GM21529 (cell line): ENCODE measurements at regions not wholly inside any gene's neighbourhood (a gene's known extent, or its start where the extent isn't known, plus 50 kb on each side); places are given as distances from the start of the nearest gene placed in this dataset.

ENCODE experiments used
- ATAC-seq: cut with Tn5 transposase; IDR thresholded peaks from one replicate; pipeline ENCODE4 v1.9.1; 2021; ENCODE audit not compliant: unreplicated experiment

DNA sequence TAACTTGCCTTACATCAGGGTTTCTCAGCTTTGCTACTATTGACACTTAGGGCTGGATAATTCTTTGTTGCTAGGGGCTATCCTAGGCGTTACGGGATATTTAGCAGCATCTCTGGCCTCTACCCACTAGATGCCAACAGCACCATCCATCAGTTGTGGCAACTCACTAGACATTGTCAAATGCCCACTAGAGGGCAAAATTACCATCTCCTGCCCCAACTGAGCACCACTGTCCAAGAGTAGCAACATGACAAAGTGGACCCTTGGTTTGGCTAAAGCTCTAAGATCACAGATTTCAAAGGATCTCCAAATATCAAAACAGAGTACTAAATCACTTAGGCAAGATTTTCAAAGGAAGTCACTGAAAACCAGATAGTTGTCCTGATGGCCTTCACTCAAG is 251.7 kb upstream of the TBX3 start:
- no peak for ATAC-seq

- no peak for ATAC-seq
Observed at GRCh38 chr12:114933428-114934160, 249.6 kb upstream of the TBX3 start.

GRCh38 chr12:114932806-114933205 is 248.8 kb upstream of the TBX3 start:
- no peak for ATAC-seq

DNA sequence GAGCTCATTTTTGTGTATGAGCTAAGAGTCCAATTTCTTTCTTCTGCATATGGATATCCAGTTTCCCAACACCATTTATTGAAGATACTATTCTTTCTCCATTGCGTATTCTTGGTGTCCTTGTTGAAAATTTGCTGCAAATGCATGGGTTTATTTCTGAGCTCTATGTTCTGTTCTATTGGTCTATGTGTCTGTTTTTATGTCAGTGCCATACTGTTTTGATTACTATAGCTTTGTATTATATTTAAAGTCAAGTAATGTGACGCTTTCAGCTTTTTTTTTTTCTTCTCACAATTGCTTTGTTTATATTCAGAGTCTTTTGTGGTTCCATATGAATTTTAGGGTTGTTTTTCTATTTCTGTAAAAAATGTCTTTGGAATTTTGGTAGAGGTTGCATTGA is 247.1 kb upstream of the TBX3 start:
- no peak for ATAC-seq

DNA sequence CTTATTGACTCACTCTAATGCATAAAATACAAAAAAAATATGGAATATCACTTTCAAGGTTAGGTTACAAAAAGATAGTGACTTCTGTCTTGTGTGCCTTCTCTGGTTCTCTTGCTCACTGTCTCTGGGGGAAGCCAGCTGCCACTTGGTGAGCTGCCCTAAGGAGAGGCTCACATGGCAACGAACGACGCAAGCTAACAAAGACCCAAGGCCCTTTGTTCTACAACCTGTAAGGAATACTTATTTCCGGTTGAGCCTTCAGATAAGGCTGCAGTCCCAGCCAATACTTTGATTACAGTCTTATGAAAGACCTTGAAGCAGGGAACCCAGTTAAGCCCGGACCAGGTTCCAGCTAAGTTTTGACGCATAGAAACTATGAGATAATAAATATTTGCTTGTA is 242.4 kb upstream of the TBX3 start:
- no peak for ATAC-seq

GRCh38 chr12:114924946-114925475 is 241.0 kb upstream of the TBX3 start:
- ATAC-seq, result no peak

DNA sequence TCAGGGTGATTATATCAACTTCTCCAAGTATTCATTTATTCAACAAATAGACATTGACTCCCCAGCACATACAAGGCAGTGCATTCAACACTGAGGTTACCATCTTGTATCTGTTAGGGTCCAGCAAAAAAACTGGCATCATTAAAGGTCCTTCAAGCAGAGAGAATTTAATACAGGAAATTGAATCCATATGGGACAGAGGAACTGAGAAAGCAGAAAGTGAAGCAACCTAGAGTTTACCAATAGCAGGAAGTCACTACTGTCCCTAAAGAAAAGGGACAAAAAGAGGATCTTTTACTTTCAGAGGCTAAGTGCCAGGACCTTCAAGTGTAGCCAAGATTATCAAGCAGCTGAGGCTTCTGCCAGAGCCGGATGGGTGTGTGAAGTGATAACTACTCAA is 237.8 kb upstream of the TBX3 start:
- ATAC-seq, result no peak

GRCh38 chr12:114920771-114921554 is 237.0 kb upstream of the TBX3 start:
- no peak for ATAC-seq

DNA sequence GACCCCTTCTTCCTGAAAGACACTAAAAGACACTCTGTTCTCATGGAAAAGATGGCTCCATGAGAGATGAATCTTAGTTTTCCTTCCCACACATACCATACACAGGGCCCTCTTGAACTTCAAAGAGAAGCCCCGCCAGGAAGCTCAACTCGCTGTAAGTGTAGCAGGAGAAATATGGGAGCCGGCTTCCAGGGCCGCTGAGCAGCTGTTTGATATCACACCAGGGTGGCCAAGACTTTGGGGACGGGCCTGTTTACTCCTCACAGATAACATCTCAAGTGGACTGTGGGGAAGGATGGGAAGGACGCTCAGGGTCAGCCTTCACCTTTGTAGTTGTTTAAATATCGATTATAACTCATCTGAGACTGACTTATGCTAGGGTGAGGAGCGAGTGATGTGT is 235.5 kb upstream of the TBX3 start:
- ATAC-seq, result no peak

DNA sequence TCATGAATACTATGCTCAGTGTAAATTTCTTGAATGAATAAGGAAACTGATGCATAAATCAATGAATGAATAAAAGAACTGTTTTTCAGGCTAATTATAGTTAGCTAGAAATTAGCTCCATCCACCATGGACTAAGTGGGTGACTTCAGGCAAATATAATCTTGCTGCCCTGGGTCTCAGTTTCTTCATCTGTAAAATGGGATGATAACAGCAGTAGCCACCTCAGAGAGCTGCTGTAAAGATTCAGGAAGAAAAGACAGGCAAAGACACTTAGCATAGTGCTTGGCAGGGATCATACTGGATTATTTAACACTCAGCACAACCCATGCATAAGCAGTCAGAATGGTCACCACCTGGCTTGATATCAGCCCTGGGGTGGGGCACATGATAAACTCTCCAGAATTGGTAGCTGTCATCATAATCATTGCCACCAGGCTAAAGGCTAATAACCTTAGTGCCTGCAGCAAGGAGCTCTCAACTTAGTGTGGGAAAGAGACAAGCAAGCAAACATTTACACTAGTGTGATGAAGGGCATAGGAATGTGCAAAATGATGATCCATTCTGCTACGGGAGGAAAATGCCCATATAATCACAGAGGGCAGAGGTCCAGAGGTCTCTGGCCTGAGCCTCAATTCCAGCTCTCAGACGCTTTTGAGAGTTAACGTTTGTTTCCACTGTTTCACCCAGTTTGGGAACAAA is 234.7 kb upstream of the TBX3 start:
- no peak for ATAC-seq

GRCh38 chr12:114917953-114918352 is 234.0 kb upstream of the TBX3 start:
- no peak for ATAC-seq

- ATAC-seq, result no peak
Observed at GRCh38 chr12:114917307-114917706, 233.3 kb upstream of the TBX3 start.

GRCh38 chr12:114916541-114916940 is 232.6 kb upstream of the TBX3 start:
- no peak for ATAC-seq

DNA sequence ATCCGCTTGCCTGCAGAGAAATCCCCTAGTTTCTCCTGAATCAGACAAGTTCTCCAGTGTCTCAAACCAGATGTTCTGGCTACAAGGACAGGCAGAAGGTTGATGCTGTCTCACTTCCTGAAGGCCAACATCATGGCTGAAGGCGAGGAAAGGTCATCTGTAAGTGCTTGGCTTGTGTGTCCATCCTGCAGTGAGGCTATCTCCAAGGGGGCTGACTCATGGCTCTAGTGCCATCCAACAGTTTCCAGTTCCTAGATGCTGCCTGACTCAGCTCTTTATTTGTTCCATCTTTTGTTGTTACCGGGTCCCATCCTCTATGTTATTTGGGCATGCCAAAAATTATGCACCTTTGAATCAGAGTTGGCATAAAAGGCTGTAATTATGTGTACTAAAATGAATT is 232.1 kb upstream of the TBX3 start:
- ATAC-seq, result no peak

DNA sequence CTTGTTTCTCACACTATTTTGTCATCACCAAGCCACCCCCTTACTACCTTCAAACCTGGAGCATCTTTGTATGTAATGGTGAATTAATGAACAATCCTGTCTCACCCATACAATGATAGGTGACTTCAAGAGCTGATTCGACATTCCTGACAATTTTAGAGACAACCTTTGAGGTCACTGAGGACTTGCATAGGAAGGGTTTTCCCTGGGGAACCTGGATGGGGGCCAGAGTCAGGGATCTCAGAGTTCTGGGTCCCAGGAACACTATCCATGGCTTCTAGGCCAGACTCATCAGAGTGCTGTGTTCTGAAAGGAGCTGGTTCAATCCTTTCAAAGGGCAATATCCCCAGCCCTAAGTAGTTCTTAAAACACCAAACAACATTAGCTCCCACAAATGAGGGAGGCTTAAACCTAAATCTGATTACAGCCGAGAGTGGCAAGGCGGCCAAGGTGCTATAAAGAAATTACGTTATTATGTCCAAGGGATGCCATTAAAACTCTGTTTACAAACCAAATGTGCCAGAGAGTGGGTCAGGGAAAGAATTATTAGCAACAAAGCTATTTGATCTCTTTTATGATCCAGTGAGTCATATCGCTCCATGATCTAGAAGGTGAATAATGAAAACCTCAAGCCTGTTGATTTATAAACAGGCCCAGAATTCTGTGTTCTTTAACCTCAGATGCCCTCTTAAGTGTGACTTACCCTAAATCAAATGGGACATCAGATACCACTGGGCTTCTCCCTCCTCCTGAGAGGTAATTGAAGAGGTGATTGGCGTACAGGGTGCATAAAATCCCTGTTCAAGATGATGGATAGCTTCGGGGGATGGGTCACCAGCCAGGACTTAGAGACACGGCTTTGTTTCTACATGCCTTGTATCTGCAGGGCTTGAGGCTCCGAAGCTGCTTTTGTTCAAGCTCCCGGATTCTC is 230.2 kb upstream of the TBX3 start:
- ATAC-seq, result no peak

DNA sequence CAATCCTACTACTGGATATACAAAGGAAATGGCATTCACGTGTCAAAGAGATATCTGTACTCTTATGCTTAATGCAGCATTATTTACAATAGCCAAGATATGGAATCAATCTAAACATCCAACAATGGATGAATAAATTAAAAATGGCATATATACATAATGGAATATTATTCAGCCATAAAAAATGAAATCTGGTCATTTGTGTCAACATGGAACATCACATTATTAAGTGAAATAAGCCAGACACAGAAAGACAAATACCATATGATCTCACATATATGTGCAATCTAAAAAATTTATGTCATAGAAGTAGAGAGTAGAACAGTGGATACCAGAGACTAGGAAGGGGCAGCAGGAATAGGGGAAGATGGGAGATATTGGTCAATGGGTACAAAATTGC is 228.8 kb upstream of the TBX3 start:
- no peak for ATAC-seq

DNA sequence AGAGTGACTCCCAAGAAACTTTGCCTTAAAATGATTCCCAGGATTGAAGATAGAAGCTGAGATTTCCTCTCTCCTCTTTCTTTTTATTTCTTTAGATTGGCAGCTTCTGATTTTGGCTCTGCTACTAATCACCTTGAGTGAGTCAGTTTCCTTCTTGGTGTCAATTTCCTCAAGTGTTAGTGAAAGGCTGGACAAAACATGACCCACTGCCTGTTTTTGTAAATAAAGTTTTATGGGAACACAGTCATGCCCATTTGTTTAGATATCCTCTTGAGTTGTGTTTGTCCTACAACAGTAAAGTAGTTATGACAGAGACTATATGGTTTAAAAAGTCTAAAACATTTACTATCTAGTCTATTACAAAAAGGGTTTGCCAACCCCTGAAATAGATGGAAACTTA is 227.2 kb upstream of the TBX3 start:
- ATAC-seq, result no peak

GRCh38 chr12:114904254-114905003 is 220.5 kb upstream of the TBX3 start:
- no peak for ATAC-seq

DNA sequence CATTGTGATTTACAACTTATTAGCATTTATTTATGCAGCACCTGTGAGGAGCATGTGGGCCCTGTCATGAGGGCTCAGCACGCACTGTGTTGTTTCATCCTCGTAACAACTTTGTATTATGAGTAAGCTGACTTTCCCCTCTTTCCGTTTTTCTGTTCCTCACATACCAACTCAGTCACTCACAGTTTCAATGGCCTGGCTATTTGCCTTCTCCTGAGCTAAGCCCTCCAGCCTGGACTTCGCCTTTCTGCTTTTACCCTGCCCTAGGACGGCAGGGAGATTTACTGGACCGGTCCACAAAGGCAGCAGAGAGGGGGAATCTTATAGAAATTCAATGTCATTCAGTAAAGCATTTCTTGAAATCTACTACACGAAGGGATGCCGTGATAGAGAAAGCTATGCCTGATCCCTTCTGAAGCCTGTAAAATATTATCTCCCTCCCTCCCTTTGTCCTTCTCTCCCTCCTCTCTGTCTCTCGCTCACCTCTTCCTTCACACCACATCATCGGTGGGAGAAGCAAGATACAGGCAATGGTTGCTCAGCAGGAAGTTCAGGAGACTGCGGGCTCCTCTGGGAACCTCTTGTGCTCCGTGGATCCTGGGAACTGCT is 219.2 kb upstream of the TBX3 start:
- no peak for ATAC-seq

DNA sequence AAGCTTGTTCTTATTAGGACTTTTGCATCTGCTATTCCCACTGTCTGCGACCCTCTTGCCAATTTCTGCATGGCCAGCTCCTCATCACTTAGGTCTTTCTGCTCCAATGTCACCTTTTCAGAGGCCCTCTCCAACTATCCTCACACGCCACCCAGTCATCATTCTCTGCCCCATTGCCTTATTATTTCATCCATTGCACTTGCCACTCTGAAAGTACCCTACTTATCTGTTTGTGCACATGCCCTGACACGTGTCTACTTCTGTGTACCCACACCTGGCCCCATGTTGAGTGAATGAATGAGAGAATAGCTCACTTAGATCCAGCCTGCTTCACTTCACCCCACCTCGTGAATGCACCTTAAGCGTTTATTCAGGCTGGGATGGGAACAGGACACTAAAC is 218.7 kb upstream of the TBX3 start:
- no peak for ATAC-seq
